ENCODE measurements at regions not wholly inside any gene's neighbourhood (a gene's known extent, or its start where the extent isn't known, plus 50 kb on each side); places are given as distances from the start of the nearest gene placed in this dataset.

GRCh38 chr9:38118862-38119438, 49.9 kb upstream of the SHB start:
- peak; percentile 22 for DNase-seq (ENCODE audit: low spot score)
- intact Hi-C loops (cut with DNase I) = no loop called here
